GM23338 (cell line): ENCODE measurements at regions not wholly inside any gene's neighbourhood (a gene's known extent, or its start where the extent isn't known, plus 50 kb on each side); places are given as distances from the start of the nearest gene placed in this dataset.

Experiments used
- CREB1 ChIP-seq: fragments of 250-450 bp; sonication (Bioruptor Pico); IDR thresholded peaks from 2 replicates; pipeline ENCODE4 v1.5.0; 2020; ENCODE audit warnings: low read depth, mild to moderate bottlenecking, moderate library complexity
- EZH2phosphoT487 ChIP-seq: fragments of 200-600 bp; sonication (generic); IDR thresholded peaks from one replicate; pipeline ENCODE4 v1.8.1; 2018; ENCODE audit warnings: antibody characterized with exemption; ENCODE audit not compliant: unreplicated experiment
- JUNB ChIP-seq: IDR thresholded peaks from one replicate; pipeline ENCODE4 v1.6.1; 2016; ENCODE audit warnings: antibody characterized with exemption; ENCODE audit not compliant: unreplicated experiment
- NANOG ChIP-seq: IDR thresholded peaks from 2 replicates; pipeline ENCODE4 v1.6.1; 2016; ENCODE audit warnings: antibody characterized with exemption, borderline replicate concordance
- POLR2AphosphoS5 ChIP-seq: IDR thresholded peaks from 2 replicates; pipeline ENCODE4 v1.6.1; 2016; ENCODE audit warnings: antibody characterized with exemption, low read depth
- STAT1 ChIP-seq: IDR thresholded peaks from one replicate; pipeline ENCODE4 v1.6.1; 2016; ENCODE audit warnings: antibody characterized with exemption; ENCODE audit not compliant: unreplicated experiment
- ZNF114 ChIP-seq: fragments of 250-450 bp; sonication (Bioruptor Pico); IDR thresholded peaks from 2 replicates; pipeline ENCODE4 v1.5.0; 2020; ENCODE audit warnings: mild to moderate bottlenecking, moderate library complexity
- TF ChIP-seq, protein P1 (sequence below): fragments of 250-450 bp; sonication (Bioruptor Pico); IDR thresholded peaks from 2 replicates; pipeline ENCODE4 v1.5.0; 2020; ENCODE audit warnings: mild to moderate bottlenecking, moderate library complexity
- TF ChIP-seq, protein P2 (sequence below), 2 experiments: fragments of 200-600 bp in 1 of 2; sonication (generic) in 1 of 2; conservative IDR thresholded peaks; 2 replicates each; pipeline versions ENCODE4 v1.5.1 to v1.6.1; 2016 to 2017; ENCODE audit warnings: antibody characterized with exemption in 2 of 2, low read depth in 2 of 2, mild to moderate bottlenecking in 2 of 2, moderate library complexity in 1 of 2
- TF ChIP-seq, protein P3 (sequence below): IDR thresholded peaks from one replicate; pipeline ENCODE4 v1.6.1; 2018; ENCODE audit warnings: antibody characterized with exemption; ENCODE audit not compliant: unreplicated experiment

DNA sequence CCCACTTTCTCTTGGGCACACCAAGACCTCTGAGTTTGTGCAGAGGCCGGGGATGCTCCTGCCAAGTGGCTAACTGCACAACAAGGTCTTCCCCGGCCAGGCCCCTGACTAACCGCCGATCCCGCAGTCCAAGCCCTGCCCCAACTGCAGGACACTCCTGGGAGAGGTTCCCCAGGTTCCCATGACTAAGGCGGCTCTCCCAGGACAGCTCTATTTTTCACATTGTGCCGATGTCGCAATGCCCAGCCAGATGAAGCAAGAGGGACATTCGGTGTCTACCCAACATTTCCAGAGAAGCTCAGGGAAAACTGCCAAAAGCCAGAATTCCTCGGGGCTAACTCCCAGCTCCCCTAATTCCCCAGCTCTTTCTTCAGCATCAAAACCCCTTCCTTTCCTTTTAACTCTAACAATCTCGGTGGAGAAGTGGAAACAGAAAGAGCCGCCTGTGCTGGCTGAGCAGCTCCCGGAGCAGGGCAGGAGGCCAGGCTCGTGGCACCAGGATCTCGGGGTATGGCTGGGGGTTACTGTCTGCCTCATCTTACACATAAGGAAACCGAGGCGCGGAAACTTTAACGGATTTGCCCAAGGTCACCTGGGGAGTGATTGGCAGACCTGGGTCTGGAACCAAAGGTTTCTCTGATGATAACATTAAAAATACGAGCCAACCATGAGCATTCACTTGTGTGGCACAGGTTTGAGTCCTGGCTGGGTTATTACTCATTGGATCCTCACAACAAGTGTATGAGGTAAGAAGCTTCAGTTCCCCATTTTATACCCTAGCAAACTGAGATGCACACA lies 318.2 kb downstream of the BCL11B start (continued):
- TF ChIP-seq, protein P1, sequence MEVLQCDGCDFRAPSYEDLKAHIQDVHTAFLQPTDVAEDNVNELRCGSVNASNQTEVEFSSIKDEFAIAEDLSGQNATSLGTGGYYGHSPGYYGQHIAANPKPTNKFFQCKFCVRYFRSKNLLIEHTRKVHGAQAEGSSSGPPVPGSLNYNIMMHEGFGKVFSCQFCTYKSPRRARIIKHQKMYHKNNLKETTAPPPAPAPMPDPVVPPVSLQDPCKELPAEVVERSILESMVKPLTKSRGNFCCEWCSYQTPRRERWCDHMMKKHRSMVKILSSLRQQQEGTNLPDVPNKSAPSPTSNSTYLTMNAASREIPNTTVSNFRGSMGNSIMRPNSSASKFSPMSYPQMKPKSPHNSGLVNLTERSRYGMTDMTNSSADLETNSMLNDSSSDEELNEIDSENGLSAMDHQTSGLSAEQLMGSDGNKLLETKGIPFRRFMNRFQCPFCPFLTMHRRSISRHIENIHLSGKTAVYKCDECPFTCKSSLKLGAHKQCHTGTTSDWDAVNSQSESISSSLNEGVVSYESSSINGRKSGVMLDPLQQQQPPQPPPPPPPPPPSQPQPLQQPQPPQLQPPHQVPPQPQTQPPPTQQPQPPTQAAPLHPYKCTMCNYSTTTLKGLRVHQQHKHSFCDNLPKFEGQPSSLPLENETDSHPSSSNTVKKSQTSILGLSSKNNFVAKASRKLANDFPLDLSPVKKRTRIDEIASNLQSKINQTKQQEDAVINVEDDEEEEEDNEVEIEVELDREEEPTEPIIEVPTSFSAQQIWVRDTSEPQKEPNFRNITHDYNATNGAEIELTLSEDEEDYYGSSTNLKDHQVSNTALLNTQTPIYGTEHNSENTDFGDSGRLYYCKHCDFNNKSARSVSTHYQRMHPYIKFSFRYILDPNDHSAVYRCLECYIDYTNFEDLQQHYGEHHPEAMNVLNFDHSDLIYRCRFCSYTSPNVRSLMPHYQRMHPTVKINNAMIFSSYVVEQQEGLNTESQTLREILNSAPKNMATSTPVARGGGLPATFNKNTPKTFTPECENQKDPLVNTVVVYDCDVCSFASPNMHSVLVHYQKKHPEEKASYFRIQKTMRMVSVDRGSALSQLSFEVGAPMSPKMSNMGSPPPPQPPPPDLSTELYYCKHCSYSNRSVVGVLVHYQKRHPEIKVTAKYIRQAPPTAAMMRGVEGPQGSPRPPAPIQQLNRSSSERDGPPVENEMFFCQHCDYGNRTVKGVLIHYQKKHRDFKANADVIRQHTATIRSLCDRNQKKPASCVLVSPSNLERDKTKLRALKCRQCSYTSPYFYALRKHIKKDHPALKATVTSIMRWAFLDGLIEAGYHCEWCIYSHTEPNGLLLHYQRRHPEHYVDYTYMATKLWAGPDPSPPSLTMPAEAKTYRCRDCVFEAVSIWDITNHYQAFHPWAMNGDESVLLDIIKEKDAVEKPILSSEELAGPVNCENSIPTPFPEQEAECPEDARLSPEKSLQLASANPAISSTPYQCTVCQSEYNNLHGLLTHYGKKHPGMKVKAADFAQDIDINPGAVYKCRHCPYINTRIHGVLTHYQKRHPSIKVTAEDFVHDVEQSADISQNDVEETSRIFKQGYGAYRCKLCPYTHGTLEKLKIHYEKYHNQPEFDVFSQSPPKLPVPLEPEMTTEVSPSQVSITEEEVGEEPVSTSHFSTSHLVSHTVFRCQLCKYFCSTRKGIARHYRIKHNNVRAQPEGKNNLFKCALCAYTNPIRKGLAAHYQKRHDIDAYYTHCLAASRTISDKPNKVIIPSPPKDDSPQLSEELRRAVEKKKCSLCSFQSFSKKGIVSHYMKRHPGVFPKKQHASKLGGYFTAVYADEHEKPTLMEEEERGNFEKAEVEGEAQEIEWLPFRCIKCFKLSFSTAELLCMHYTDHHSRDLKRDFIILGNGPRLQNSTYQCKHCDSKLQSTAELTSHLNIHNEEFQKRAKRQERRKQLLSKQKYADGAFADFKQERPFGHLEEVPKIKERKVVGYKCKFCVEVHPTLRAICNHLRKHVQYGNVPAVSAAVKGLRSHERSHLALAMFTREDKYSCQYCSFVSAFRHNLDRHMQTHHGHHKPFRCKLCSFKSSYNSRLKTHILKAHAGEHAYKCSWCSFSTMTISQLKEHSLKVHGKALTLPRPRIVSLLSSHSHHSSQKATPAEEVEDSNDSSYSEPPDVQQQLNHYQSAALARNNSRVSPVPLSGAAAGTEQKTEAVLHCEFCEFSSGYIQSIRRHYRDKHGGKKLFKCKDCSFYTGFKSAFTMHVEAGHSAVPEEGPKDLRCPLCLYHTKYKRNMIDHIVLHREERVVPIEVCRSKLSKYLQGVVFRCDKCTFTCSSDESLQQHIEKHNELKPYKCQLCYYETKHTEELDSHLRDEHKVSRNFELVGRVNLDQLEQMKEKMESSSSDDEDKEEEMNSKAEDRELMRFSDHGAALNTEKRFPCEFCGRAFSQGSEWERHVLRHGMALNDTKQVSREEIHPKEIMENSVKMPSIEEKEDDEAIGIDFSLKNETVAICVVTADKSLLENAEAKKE (CRISPR knock-in tag): no peak
- no peak for TF ChIP-seq NANOG
- no peak for TF ChIP-seq POLR2AphosphoS5
- TF ChIP-seq ZNF114 (CRISPR knock-in tag): no peak
- TF ChIP-seq STAT1: no peak
- TF ChIP-seq EZH2phosphoT487: no peak
- no peak for TF ChIP-seq CREB1
- TF ChIP-seq, protein P2, sequence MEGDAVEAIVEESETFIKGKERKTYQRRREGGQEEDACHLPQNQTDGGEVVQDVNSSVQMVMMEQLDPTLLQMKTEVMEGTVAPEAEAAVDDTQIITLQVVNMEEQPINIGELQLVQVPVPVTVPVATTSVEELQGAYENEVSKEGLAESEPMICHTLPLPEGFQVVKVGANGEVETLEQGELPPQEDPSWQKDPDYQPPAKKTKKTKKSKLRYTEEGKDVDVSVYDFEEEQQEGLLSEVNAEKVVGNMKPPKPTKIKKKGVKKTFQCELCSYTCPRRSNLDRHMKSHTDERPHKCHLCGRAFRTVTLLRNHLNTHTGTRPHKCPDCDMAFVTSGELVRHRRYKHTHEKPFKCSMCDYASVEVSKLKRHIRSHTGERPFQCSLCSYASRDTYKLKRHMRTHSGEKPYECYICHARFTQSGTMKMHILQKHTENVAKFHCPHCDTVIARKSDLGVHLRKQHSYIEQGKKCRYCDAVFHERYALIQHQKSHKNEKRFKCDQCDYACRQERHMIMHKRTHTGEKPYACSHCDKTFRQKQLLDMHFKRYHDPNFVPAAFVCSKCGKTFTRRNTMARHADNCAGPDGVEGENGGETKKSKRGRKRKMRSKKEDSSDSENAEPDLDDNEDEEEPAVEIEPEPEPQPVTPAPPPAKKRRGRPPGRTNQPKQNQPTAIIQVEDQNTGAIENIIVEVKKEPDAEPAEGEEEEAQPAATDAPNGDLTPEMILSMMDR (conservative IDR thresholded peaks at IDR 0.05; ENCODE audit: low read depth in 2 of 2): no peak
- TF ChIP-seq, protein P3, sequence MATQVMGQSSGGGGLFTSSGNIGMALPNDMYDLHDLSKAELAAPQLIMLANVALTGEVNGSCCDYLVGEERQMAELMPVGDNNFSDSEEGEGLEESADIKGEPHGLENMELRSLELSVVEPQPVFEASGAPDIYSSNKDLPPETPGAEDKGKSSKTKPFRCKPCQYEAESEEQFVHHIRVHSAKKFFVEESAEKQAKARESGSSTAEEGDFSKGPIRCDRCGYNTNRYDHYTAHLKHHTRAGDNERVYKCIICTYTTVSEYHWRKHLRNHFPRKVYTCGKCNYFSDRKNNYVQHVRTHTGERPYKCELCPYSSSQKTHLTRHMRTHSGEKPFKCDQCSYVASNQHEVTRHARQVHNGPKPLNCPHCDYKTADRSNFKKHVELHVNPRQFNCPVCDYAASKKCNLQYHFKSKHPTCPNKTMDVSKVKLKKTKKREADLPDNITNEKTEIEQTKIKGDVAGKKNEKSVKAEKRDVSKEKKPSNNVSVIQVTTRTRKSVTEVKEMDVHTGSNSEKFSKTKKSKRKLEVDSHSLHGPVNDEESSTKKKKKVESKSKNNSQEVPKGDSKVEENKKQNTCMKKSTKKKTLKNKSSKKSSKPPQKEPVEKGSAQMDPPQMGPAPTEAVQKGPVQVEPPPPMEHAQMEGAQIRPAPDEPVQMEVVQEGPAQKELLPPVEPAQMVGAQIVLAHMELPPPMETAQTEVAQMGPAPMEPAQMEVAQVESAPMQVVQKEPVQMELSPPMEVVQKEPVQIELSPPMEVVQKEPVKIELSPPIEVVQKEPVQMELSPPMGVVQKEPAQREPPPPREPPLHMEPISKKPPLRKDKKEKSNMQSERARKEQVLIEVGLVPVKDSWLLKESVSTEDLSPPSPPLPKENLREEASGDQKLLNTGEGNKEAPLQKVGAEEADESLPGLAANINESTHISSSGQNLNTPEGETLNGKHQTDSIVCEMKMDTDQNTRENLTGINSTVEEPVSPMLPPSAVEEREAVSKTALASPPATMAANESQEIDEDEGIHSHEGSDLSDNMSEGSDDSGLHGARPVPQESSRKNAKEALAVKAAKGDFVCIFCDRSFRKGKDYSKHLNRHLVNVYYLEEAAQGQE: no peak
- TF ChIP-seq JUNB: no peak
